ENCODE measurements at regions not wholly inside any gene's neighbourhood (a gene's known extent, or its start where the extent isn't known, plus 50 kb on each side); places are given as distances from the start of the nearest gene placed in this dataset.
A peak's percentile ranks its signal among the peaks of the same experiment; 100 is the strongest.

DNA sequence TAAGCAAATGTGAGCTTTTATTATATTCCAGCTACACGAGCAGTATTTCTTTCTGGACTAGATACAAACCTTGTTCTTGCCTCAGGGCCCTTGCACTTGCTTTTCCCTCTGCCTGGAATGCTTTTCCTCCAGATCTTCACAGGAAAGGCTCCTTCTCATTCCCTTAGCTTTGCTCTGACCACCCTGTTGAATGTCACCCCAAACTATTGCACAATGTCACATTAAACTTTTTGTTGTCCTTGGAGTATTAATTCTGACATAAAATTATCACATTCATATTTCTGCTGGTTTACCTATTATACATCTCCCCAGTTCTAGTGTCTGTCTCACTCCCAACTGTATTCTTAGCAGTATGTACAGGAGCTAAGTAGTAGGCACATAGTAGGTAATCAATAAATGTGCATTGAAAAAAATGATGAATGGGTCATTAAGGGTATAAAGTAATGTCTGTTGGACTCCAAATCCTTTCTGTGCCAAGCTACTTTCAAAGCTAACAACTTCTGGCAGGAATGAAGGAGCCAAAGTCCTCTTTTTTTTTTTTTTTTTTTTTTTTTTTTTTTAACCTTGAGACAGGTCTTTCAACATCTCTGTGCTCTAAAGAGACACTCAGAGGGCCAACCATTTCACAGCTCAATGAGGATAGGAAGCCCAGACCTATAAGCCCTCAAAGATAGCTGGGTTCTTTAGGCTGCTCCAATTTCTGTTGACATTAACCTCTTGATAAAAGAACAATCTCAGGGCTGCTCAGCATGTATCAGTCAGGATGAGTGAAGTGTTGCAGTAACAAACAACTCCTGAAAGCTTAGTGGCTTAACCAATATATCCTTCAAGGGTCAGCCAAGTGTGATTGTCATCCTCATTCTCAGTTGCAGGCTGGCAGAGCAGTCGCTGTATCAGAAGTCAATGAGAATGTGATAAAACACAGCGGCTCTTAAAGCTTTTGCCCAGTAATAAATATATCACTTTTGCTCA is 424.4 kb upstream of the TBX3 start:
- no peaks in the 10 kb centered on the region for H3K27me3 ChIP-seq
- intact Hi-C loops (cut with DNase I): no loop called here
- no peaks in the 10 kb centered on the region for H3K36me3 ChIP-seq
- TF ChIP-seq, protein P1, sequence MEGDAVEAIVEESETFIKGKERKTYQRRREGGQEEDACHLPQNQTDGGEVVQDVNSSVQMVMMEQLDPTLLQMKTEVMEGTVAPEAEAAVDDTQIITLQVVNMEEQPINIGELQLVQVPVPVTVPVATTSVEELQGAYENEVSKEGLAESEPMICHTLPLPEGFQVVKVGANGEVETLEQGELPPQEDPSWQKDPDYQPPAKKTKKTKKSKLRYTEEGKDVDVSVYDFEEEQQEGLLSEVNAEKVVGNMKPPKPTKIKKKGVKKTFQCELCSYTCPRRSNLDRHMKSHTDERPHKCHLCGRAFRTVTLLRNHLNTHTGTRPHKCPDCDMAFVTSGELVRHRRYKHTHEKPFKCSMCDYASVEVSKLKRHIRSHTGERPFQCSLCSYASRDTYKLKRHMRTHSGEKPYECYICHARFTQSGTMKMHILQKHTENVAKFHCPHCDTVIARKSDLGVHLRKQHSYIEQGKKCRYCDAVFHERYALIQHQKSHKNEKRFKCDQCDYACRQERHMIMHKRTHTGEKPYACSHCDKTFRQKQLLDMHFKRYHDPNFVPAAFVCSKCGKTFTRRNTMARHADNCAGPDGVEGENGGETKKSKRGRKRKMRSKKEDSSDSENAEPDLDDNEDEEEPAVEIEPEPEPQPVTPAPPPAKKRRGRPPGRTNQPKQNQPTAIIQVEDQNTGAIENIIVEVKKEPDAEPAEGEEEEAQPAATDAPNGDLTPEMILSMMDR (IDR thresholded peaks at IDR 0.05): no peak
- no peak overlapping the region for H3K27ac ChIP-seq
- DNase-seq (no peak), ATAC-seq (no peak)
- no peak overlapping the region for H3K4me3 ChIP-seq
- no peaks in the 10 kb centered on the region for H3K4me1 ChIP-seq
- H3K9me3 ChIP-seq: no peaks in the 10 kb centered on the region

DNA sequence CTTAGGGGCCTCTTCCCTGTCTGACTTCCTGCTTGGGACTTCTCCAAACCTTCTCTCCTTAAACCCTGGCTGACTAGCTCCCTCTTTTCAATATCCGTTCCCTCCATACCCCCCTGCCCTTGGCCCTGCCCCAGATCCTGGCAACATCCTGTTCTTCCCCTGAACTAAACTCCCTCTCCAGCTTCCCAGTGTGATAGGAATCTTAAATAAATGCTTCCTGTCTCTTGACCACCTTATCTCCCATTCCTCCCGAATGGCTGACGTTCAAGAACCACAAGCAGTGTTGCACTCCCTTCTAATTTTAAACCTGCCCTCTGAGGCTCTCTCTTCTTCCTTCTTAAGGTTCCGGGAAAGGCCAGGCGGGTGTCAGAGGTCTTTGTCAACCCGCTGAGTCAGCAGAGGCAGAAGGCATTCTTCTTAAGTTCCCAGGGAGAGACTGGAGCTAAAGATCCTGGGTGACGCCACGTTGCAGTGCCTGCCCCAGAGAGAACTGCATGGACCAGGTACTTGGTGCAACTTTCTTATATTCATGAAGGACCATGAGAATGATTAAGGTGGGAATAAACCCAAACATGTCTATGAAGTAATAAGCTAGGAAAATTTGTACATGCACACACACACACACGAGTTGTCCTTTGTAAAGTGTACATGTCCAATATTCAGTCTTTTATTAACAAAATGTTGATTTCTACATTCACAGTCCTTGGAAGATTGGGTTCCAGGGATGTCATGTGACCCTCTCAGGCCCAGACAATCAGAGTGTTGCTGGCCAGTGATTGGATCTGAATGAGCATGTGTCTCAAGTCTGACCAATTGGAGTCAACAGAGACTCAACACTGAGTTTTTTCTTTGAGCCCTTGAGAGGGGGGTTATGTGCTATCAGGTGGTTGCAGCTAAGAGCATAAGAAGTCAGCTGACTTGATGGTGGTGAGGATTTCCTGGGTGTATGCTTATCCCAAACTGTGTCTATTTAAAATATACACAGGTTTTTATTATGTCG is 420.2 kb upstream of the TBX3 start:
- no peaks in the 10 kb centered on the region for H3K9me3 ChIP-seq
- H3K4me3 ChIP-seq: no peak overlapping the region
- H3K27ac ChIP-seq: no peak overlapping the region
- DNase-seq: no peak
- H3K27me3 ChIP-seq: no peaks in the 10 kb centered on the region
- H3K4me1 ChIP-seq: no peaks in the 10 kb centered on the region
- intact Hi-C loops (cut with DNase I): no loop called here
- TF ChIP-seq, protein P1 (IDR thresholded peaks at IDR 0.05): no peak
- ATAC-seq: peak; percentile 43
- no peaks in the 10 kb centered on the region for H3K36me3 ChIP-seq

DNA sequence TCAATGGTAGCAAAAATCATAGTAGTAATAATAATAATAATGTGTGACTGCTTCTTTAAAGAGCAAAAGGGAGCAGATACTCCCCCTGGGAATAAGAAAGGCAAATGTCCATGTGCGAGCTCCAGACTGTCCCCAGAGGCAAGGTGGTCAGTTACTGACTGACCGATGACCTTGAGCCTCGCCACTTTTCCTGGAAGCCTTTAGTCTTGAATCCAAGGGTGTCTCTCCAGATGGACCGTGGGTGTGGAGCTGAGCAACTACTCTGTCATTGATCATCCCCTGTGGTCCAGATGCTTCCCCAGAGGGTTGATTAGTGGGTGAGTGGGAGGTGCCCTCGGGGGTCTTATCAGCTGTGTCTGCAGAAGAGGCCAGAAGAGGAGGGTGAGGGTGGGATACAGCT is 418.5 kb upstream of the TBX3 start:
- no peaks in the 10 kb centered on the region for H3K9me3 ChIP-seq
- H3K4me3 ChIP-seq: no peak overlapping the region
- H3K27ac ChIP-seq: no peak overlapping the region
- TF ChIP-seq, protein P1 (IDR thresholded peaks at IDR 0.05): no peak
- intact Hi-C loops (cut with DNase I): no loop called here
- no peaks in the 10 kb centered on the region for H3K4me1 ChIP-seq
- DNase-seq: no peak
- H3K27me3 ChIP-seq: no peaks in the 10 kb centered on the region
- no peaks in the 10 kb centered on the region for H3K36me3 ChIP-seq
- no peak for ATAC-seq

DNA sequence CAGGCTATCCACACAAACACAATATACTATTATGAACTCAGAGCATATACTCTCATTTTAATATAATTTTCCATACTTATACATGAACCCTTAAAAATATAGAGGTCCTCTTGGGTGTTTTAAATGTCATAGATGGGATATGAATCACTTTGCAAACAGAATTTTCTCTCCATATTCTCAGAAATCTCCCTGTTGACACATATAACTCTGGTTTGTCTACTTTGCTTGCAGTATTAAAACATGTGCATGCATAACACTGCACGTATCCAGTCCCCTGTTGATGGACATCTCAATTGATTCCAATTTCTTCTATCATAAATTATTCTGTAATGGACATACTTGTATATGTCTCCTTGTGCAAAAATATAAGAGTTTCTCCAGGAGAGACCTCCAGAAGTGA is 417.5 kb upstream of the TBX3 start:
- Histone ChIP-seq H3K36me3 (no peaks in the 10 kb centered on the region), H3K27me3 (no peaks in the 10 kb centered on the region), H3K9me3 (no peaks in the 10 kb centered on the region), H3K4me1 (peaks cover 2% of the 10 kb centered on the region), H3K27ac (no peak overlapping the region), H3K4me3 (no peak overlapping the region)
- intact Hi-C loops (cut with DNase I): no loop called here
- ATAC-seq: no peak
- TF ChIP-seq, protein P1 (IDR thresholded peaks at IDR 0.05): no peak
- no peak for DNase-seq

DNA sequence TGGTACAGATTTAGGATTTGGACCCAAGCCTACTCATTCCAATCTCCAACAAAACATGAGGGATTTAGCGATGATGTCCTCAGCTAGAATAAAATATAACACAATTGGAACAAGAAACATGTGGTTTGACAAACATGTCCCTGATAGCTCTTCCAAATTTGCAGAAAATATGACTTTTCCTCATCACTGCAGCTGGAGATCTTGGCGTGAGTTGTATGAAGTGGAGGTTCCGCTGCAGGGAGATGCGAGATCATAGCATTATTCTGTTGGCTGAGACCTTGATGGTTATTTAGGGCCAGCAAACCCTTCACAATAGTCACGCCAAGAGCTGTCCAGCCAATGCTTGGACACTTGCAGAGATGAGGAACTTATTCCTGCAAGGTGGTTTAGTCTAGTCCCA is 413.4 kb upstream of the TBX3 start:
- intact Hi-C loops (cut with DNase I): no loop called here
- DNase-seq (no peak), ATAC-seq (no peak)
- Histone ChIP-seq H3K27ac (no peak overlapping the region), H3K4me1 (peaks cover 5% of the 10 kb centered on the region), H3K36me3 (no peaks in the 10 kb centered on the region), H3K9me3 (no peaks in the 10 kb centered on the region), H3K27me3 (no peaks in the 10 kb centered on the region), H3K4me3 (no peak overlapping the region)
- TF ChIP-seq, protein P1 (IDR thresholded peaks at IDR 0.05): no peak
